ENCODE measurements at regions not wholly inside any gene's neighbourhood (a gene's known extent, or its start where the extent isn't known, plus 50 kb on each side); places are given as distances from the start of the nearest gene placed in this dataset.

DNA sequence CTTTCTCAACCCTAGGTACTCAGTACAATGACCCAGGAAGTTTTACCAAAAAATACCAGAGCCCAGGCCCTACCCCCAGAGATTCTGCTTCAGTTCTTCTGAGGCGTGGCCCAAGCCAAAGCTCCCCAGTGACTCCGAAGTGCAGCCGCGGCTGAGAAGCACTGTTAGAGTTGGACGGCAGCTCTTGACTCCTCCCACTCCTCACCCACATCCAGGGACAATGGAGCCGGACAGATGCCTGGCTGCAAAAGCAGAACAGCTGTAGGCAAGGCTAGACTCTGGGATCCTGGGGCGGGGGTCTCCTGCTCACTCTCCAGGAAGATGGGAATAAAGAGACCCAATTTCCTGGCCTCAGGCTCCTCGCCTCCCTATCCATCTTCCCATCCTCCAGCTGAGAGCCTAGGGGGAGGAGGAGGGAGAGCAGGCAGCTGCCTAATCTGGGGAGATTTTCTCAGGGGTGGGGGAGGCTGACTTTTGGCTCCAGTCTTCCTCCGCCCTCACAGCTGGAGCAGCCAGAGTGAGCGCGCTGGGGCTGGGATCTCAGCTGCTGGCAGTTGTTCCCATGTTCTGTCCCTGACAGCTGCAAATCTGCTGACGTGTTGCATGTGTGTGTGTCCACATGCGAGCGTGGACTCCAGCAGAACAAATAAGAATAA is 223.8 kb downstream of the OPA1 start:
- no peak for TF ChIP-seq EZH2phosphoT487 (IDR thresholded peaks at IDR 0.05; ENCODE audit: borderline replicate concordance, low read length)
- TF ChIP-seq, protein P1, sequence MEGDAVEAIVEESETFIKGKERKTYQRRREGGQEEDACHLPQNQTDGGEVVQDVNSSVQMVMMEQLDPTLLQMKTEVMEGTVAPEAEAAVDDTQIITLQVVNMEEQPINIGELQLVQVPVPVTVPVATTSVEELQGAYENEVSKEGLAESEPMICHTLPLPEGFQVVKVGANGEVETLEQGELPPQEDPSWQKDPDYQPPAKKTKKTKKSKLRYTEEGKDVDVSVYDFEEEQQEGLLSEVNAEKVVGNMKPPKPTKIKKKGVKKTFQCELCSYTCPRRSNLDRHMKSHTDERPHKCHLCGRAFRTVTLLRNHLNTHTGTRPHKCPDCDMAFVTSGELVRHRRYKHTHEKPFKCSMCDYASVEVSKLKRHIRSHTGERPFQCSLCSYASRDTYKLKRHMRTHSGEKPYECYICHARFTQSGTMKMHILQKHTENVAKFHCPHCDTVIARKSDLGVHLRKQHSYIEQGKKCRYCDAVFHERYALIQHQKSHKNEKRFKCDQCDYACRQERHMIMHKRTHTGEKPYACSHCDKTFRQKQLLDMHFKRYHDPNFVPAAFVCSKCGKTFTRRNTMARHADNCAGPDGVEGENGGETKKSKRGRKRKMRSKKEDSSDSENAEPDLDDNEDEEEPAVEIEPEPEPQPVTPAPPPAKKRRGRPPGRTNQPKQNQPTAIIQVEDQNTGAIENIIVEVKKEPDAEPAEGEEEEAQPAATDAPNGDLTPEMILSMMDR (IDR thresholded peaks at IDR 0.05; ENCODE audit: low read depth, low read length, poor library complexity, severe bottlenecking): no peak
- Histone ChIP-seq H3K4me1 (ENCODE audit: control insufficient read depth, low read length) (peaks cover 19% of the 10 kb centered on the region), H3K79me2 (ENCODE audit: control insufficient read depth, low read length) (no peaks in the 10 kb centered on the region), H3K36me3 (ENCODE audit: control insufficient read depth, low read length) (no peaks in the 10 kb centered on the region), H3K9me2 (replicated peaks; ENCODE audit: control insufficient read depth, low read length) (no peaks in the 10 kb centered on the region), H3K4me3 (ENCODE audit: low read length) (no peak overlapping the region), H3K27ac (ENCODE audit: low read depth, low read length) (no peak overlapping the region), H4K20me1 (ENCODE audit: control insufficient read depth, insufficient read depth, low read depth, low read length) (no peaks in the 10 kb centered on the region), H3K4me2 (ENCODE audit: low read length) (no peak overlapping the region), H3K27me3 (ENCODE audit: control insufficient read depth, low read length) (peaks cover 5% of the 10 kb centered on the region; the same call in 1 of the 2 replicates), H3F3A (ENCODE audit: control insufficient read depth, insufficient read depth) (no peaks in the 10 kb centered on the region), H3K9me3 (ENCODE audit: control insufficient read depth, insufficient read depth, low read length) (no peaks in the 10 kb centered on the region)

DNA sequence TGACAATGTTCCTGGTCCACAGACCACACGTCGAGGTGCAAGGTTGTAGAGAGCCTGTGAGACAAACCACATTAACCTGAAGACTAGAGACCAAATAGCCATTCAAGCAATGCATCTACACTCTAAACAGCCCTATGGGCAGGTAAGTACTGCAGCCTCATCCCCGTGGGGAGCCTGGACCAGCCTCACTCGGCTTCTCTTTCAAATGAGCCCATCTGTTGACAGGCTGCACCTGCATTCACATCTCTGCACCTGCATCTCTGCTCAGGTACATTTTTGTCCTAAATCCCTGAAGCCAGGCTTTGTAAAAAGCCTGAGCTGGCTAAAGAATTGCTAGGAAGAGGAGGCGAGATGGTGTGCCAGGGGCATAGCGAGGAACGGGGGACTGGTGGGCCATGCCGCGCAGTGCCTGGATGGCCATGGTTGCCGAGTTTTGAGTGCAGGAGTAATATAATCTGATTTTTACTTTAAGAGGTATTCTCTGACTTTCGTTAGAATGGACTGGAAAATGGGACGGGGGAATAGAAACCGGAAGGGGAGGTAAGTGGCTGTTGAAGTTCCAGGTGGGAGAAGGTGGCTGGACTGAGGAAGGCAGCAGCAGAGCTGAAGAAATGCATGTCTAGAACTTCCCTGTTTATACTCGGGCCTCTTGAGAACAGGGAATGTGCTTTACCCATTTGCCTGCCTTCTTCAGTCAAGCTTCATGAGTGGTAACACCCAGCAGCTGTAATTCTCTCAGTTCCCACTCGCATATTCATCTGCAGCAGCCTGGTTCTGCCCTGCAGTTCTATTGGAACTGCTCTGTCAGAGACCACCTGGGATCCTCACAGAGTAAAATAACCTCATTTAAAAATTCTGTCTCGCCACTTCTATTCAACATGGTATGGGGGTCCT is 226.4 kb downstream of the OPA1 start:
- H3K4me1 ChIP-seq (ENCODE audit: control insufficient read depth, low read length): no peaks in the 10 kb centered on the region
- H3K9me2 ChIP-seq (replicated peaks; ENCODE audit: control insufficient read depth, low read length): no peaks in the 10 kb centered on the region
- no peak overlapping the region for H3K4me2 ChIP-seq (ENCODE audit: low read length)
- H3F3A ChIP-seq (ENCODE audit: control insufficient read depth, insufficient read depth): no peaks in the 10 kb centered on the region
- no peaks in the 10 kb centered on the region for H3K79me2 ChIP-seq (ENCODE audit: control insufficient read depth, low read length)
- TF ChIP-seq EZH2phosphoT487 (IDR thresholded peaks at IDR 0.05; ENCODE audit: borderline replicate concordance, low read length): no peak
- TF ChIP-seq, protein P1 (IDR thresholded peaks at IDR 0.05; ENCODE audit: low read depth, low read length, poor library complexity, severe bottlenecking): no peak
- peaks cover 11% of the 10 kb centered on the region for H3K27me3 ChIP-seq (ENCODE audit: control insufficient read depth, low read length)
- H3K27ac ChIP-seq (ENCODE audit: low read depth, low read length): no peak overlapping the region
- H3K4me3 ChIP-seq (ENCODE audit: low read length): no peak overlapping the region
- no peaks in the 10 kb centered on the region for H4K20me1 ChIP-seq (ENCODE audit: control insufficient read depth, insufficient read depth, low read depth, low read length)
- no peaks in the 10 kb centered on the region for H3K9me3 ChIP-seq (ENCODE audit: control insufficient read depth, insufficient read depth, low read length)
- no peaks in the 10 kb centered on the region for H3K36me3 ChIP-seq (ENCODE audit: control insufficient read depth, low read length)

DNA sequence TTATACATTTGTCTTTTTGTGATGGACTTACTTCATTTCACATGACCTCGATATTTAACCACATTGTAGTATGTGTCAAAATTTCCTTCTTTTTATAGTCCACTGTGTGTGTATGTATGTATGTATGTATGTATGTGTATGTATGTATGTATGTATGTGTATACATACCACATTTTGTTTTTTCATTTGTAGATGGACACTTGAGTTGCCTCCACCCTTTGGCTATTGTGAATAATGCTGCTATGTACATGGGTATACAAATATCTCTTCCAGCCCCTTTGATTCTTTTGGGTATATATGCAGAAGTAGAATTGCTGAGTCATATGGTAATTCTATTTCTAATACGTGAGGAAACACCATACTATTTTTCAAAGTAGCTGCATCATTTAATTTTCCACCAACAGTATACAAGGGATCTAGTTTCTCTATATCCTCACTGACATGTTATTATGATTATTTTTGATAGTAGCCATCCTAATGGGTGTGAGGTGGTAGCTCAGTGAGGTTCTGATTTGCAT is 228.2 kb downstream of the OPA1 start:
- no peak overlapping the region for H3K4me2 ChIP-seq (ENCODE audit: low read length)
- H3K79me2 ChIP-seq (ENCODE audit: control insufficient read depth, low read length): no peaks in the 10 kb centered on the region
- no peak for TF ChIP-seq EZH2phosphoT487 (IDR thresholded peaks at IDR 0.05; ENCODE audit: borderline replicate concordance, low read length)
- TF ChIP-seq, protein P1 (IDR thresholded peaks at IDR 0.05; ENCODE audit: low read depth, low read length, poor library complexity, severe bottlenecking): no peak
- H3K4me3 ChIP-seq (ENCODE audit: low read length): no peak overlapping the region
- H4K20me1 ChIP-seq (ENCODE audit: control insufficient read depth, insufficient read depth, low read depth, low read length): no peaks in the 10 kb centered on the region
- no peaks in the 10 kb centered on the region for H3K9me3 ChIP-seq (ENCODE audit: control insufficient read depth, insufficient read depth, low read length)
- no peaks in the 10 kb centered on the region for H3K4me1 ChIP-seq (ENCODE audit: control insufficient read depth, low read length)
- H3K27ac ChIP-seq (ENCODE audit: low read depth, low read length): no peak overlapping the region
- H3K27me3 ChIP-seq (ENCODE audit: control insufficient read depth, low read length): peaks cover 11% of the 10 kb centered on the region
- H3K9me2 ChIP-seq (replicated peaks; ENCODE audit: control insufficient read depth, low read length): no peaks in the 10 kb centered on the region
- no peaks in the 10 kb centered on the region for H3K36me3 ChIP-seq (ENCODE audit: control insufficient read depth, low read length)
- no peaks in the 10 kb centered on the region for H3F3A ChIP-seq (ENCODE audit: control insufficient read depth, insufficient read depth)
